ENCODE measurements at regions not wholly inside any gene's neighbourhood (a gene's known extent, or its start where the extent isn't known, plus 50 kb on each side); places are given as distances from the start of the nearest gene placed in this dataset.

- Histone ChIP-seq H2AFZ (ENCODE audit: low read depth, low read length) (no peak overlapping the region), H3K4me1 (ENCODE audit: low read length) (no peaks in the 10 kb centered on the region), H3K27ac (ENCODE audit: low read length) (no peak overlapping the region), H3K27me3 (ENCODE audit: low read depth, low read length) (peaks cover 26% of the 10 kb centered on the region), H3K36me3 (replicated peaks; ENCODE audit: low read depth, low read length) (no peaks in the 10 kb centered on the region), H3K4me3 (ENCODE audit: low read length) (no peak overlapping the region), H3K9me3 (ENCODE audit: insufficient read depth, low read length) (no peaks in the 10 kb centered on the region), H3K9ac (ENCODE audit: low read length) (no peak overlapping the region), H3K79me2 (ENCODE audit: low read length) (no peaks in the 10 kb centered on the region), H4K20me1 (ENCODE audit: insufficient read depth, low read length) (no peaks in the 10 kb centered on the region), H3K4me2 (ENCODE audit: low read length) (no peak overlapping the region)
- no peak for TF ChIP-seq CTCF (IDR thresholded peaks at IDR 0.05; ENCODE audit: low read depth, low read length)
- no peak for TF ChIP-seq EZH2phosphoT487 (IDR thresholded peaks at IDR 0.05; ENCODE audit: low read depth)
These were observed 116.3 kb downstream of the ACAA2 start for GRCh38 chr18:49697049-49697448.

- Histone ChIP-seq H3K36me3 (replicated peaks; ENCODE audit: low read depth, low read length) (no peaks in the 10 kb centered on the region), H3K27ac (ENCODE audit: low read length) (no peak overlapping the region), H3K4me2 (ENCODE audit: low read length) (no peak overlapping the region), H3K9ac (ENCODE audit: low read length) (no peak overlapping the region), H3K4me1 (ENCODE audit: low read length) (no peaks in the 10 kb centered on the region), H3K4me3 (ENCODE audit: low read length) (no peak overlapping the region), H3K9me3 (ENCODE audit: insufficient read depth, low read length) (no peaks in the 10 kb centered on the region), H3K27me3 (ENCODE audit: low read depth, low read length) (peaks cover 26% of the 10 kb centered on the region), H4K20me1 (ENCODE audit: insufficient read depth, low read length) (no peaks in the 10 kb centered on the region), H2AFZ (ENCODE audit: low read depth, low read length) (no peak overlapping the region), H3K79me2 (ENCODE audit: low read length) (no peaks in the 10 kb centered on the region)
- no peak for TF ChIP-seq CTCF (IDR thresholded peaks at IDR 0.05; ENCODE audit: low read depth, low read length)
These were observed 118.9 kb downstream of the ACAA2 start for GRCh38 chr18:49694402-49694801.

- Histone ChIP-seq H3K4me3 (ENCODE audit: low read length) (no peak overlapping the region), H3K79me2 (ENCODE audit: low read length) (no peaks in the 10 kb centered on the region), H3K27ac (ENCODE audit: low read length) (no peak overlapping the region), H3K4me2 (ENCODE audit: low read length) (no peak overlapping the region), H2AFZ (ENCODE audit: low read depth, low read length) (no peak overlapping the region), H3K27me3 (ENCODE audit: low read depth, low read length) (peaks cover 28% of the 10 kb centered on the region), H3K4me1 (ENCODE audit: low read length) (no peaks in the 10 kb centered on the region), H4K20me1 (ENCODE audit: insufficient read depth, low read length) (no peaks in the 10 kb centered on the region), H3K9me3 (ENCODE audit: insufficient read depth, low read length) (no peaks in the 10 kb centered on the region), H3K36me3 (replicated peaks; ENCODE audit: low read depth, low read length) (no peaks in the 10 kb centered on the region), H3K9ac (ENCODE audit: low read length) (no peak overlapping the region)
- no peak for TF ChIP-seq CTCF (IDR thresholded peaks at IDR 0.05; ENCODE audit: low read depth, low read length)
- TF ChIP-seq EZH2phosphoT487 (IDR thresholded peaks at IDR 0.05; ENCODE audit: low read depth): no peak
These were observed 119.7 kb downstream of the ACAA2 start for GRCh38 chr18:49693717-49694005.

GRCh38 chr18:49692906-49693716 is 120.2 kb downstream of the ACAA2 start:
- Histone ChIP-seq H3K79me2 (ENCODE audit: low read length) (no peaks in the 10 kb centered on the region), H3K27me3 (ENCODE audit: low read depth, low read length) (peaks cover 28% of the 10 kb centered on the region), H3K9me3 (ENCODE audit: insufficient read depth, low read length) (no peaks in the 10 kb centered on the region), H3K27ac (ENCODE audit: low read length) (no peak overlapping the region), H4K20me1 (ENCODE audit: insufficient read depth, low read length) (no peaks in the 10 kb centered on the region), H3K4me1 (ENCODE audit: low read length) (no peaks in the 10 kb centered on the region), H3K36me3 (replicated peaks; ENCODE audit: low read depth, low read length) (no peaks in the 10 kb centered on the region), H3K4me2 (ENCODE audit: low read length) (no peak overlapping the region), H2AFZ (ENCODE audit: low read depth, low read length) (no peak overlapping the region), H3K4me3 (ENCODE audit: low read length) (no peak overlapping the region), H3K9ac (ENCODE audit: low read length) (no peak overlapping the region)
- TF ChIP-seq CTCF (IDR thresholded peaks at IDR 0.05; ENCODE audit: low read depth, low read length) (no peak), EZH2phosphoT487 (IDR thresholded peaks at IDR 0.05; ENCODE audit: low read depth) (no peak)
